GM20000 (cell line): ENCODE measurements at regions not wholly inside any gene's neighbourhood (a gene's known extent, or its start where the extent isn't known, plus 50 kb on each side); places are given as distances from the start of the nearest gene placed in this dataset.

ENCODE experiments used
- DNase-seq: peaks from one replicate; pipeline ENCODE4 v3.0.0; 2012; ENCODE audit warnings: low spot score
- TF ChIP-seq, protein P1 (sequence below): IDR thresholded peaks from 2 replicates; pipeline ENCODE4 v1.5.1; 2012; ENCODE audit warnings: mild to moderate bottlenecking, control low read depth; ENCODE audit errors: extremely low read depth, missing control alignments

GRCh38 chr14:27390155-27390554, 792.3 kb upstream of the NOVA1 start:
- TF ChIP-seq, protein P1, sequence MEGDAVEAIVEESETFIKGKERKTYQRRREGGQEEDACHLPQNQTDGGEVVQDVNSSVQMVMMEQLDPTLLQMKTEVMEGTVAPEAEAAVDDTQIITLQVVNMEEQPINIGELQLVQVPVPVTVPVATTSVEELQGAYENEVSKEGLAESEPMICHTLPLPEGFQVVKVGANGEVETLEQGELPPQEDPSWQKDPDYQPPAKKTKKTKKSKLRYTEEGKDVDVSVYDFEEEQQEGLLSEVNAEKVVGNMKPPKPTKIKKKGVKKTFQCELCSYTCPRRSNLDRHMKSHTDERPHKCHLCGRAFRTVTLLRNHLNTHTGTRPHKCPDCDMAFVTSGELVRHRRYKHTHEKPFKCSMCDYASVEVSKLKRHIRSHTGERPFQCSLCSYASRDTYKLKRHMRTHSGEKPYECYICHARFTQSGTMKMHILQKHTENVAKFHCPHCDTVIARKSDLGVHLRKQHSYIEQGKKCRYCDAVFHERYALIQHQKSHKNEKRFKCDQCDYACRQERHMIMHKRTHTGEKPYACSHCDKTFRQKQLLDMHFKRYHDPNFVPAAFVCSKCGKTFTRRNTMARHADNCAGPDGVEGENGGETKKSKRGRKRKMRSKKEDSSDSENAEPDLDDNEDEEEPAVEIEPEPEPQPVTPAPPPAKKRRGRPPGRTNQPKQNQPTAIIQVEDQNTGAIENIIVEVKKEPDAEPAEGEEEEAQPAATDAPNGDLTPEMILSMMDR = no peak
- DNase-seq = no peak

GRCh38 chr14:27391331-27391730, 793.5 kb upstream of the NOVA1 start:
- TF ChIP-seq, protein P1 = no peak
- DNase-seq = no peak

DNA sequence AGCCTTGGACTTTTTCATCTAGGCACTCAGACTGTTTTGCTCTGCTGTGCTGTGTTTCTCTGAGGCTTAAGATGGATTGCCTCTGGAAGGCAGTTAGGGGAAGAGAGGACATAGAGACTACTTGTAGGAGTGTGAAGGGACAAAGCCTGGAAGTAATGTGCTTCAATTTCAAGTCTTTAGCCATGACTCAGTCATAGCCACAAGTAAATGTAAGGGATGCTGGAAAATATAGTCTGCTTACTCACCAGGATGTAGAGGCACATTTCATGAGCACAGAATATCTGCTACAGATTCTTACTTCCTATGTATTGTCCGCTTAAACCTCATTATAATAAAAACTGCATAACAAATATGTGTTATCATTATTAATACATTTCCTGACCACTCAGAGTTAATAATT, 794.3 kb upstream of the NOVA1 start:
- TF ChIP-seq, protein P1 = no peak
- DNase-seq = no peak

DNA sequence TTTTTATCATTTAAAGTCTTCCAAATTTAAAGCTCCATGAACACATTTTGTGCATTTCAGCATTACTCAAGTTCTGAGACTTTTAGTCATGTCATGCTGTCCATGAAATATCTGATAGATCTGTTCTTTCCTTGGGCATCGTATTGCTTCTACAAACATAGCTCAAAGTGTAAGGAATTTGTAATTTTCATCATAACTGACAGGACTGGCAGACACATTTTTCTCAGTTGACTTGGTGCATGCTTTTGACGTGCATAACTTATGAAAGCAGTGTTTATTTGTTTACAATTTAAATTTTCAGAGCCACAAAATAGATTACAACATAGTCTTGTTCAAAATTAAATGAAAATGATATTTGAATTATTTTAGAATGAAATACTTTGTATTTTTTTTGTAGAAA, 812.1 kb upstream of the NOVA1 start:
- TF ChIP-seq, protein P1 = no peak
- no peak for DNase-seq

DNA sequence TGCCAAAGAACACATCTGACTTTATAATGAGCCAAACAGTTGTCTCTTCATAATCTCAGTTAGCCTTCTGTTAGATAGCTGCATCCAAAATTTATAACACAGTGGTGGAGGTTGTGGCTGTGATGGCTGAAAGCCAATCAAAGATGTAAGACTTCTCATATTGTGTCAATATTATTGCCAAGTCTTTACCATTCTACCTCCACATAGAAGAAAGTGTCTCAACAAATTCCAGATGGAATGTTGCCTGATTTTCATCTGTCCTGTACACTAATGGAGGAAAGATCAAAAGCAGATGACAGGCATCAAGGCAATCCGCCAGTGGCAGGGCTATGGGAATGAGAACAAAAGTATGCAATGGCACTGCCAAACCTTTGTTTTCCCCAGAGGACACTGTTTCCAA, 813.1 kb upstream of the NOVA1 start:
- TF ChIP-seq, protein P1 = no peak
- DNase-seq = no peak

DNA sequence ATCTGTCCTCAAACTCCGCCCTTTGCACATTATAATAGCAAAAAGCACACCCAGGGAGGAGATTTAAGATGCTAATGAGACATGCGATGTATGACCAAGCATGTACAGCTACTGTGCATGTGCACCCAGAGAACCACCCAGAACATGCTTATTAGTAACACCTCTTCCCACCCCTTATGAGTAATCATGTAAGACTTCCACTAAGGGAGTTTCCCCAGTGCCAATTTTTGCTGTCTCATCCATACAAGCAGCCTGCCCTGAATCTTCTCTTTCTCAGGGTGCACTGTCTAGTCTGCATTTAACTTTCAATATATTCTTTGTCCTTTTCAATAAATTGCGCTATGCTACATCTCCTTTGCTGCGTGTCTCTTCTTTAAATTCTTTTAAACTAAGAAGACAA, 830.0 kb upstream of the NOVA1 start:
- no peak for DNase-seq

DNA sequence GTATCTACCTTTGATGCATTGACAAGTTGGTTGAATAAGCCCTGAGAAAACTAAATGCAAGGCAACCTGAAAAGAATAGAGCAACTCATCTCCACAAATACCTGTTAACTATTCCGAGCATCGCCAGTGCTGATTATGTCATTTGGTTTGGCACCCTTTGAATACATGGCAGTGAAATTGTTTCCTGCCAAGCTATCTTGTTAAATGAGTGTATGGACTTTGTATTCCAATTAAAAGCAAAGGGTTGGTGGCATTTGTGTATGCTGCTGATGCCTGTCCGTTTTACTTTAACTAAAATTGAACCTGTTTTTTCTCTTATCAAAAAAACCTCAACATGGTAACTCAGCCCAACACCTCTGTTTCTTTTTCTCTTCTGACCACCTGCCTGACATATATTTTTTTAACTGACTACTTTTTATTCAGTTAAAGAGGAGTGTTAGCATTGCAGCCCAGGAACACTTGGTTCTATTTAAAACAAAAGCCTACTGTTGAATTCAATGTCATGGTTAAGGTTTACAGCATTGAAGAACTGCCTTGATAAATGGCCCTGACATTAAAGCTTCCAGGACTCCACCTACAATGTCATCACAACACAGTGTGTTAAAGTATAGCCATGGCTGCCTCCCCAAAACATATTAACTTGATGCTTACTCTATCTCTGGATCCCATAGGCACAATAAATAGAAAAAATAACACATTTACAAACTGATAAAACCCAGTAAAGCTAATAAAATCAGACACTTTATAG, 838.3 kb upstream of the NOVA1 start:
- TF ChIP-seq, protein P1 = no peak
- no peak for DNase-seq

More for the DNA sequence above, 830.0 kb upstream of the NOVA1 start:
- TF ChIP-seq, protein P1 = no peak
